ENCODE measurements at regions not wholly inside any gene's neighbourhood (a gene's known extent, or its start where the extent isn't known, plus 50 kb on each side); places are given as distances from the start of the nearest gene placed in this dataset.

DNA sequence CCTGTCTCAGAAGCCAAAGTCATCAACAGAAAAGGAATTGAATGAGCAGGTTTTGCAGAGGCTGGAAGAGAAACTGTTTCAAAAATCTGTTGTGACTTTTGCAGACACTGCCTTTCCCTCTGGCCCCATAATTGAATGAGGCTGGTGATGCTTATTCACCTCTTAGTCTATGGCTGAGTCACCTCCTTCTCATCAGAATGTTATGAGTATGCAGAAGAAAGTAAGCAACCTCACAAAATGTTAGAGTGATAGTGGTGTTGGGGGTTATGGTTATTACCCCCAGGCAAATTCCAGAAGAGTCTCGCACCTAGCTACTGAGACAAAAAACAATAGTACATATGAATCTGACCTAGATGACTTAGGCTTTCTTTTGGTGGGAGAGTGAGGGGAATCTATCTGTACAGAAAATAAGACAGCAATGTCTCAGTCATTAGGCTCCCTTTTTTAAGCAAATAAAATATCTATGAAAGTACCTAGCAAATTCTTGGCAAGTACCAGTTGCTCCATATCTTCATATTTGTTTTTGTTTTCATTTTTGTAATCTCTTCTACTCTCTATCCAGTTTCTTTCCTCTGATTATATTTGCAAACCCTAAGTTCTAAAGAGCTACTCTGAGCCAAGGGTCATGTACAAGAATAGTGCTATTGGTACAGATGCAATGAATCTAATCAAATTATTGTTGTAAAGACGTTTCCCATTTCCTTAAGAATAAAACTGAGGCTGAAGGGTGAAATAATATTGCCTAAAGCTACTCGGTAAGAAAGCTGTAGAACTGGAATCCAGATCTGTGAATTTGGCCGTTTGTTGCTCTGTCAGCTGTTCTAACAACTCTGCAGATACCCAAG, 498.1 kb upstream of the TNC start:
- TF ChIP-seq FOXA1 (IDR thresholded peaks at IDR 0.05), result no peak
- TF ChIP-seq FOXM1 (IDR thresholded peaks at IDR 0.05; ENCODE audit: borderline replicate concordance), result no peak

Data from HEK293T (cell line).